ENCODE measurements at regions not wholly inside any gene's neighbourhood (a gene's known extent, or its start where the extent isn't known, plus 50 kb on each side); places are given as distances from the start of the nearest gene placed in this dataset.

- TF ChIP-seq, protein P1, sequence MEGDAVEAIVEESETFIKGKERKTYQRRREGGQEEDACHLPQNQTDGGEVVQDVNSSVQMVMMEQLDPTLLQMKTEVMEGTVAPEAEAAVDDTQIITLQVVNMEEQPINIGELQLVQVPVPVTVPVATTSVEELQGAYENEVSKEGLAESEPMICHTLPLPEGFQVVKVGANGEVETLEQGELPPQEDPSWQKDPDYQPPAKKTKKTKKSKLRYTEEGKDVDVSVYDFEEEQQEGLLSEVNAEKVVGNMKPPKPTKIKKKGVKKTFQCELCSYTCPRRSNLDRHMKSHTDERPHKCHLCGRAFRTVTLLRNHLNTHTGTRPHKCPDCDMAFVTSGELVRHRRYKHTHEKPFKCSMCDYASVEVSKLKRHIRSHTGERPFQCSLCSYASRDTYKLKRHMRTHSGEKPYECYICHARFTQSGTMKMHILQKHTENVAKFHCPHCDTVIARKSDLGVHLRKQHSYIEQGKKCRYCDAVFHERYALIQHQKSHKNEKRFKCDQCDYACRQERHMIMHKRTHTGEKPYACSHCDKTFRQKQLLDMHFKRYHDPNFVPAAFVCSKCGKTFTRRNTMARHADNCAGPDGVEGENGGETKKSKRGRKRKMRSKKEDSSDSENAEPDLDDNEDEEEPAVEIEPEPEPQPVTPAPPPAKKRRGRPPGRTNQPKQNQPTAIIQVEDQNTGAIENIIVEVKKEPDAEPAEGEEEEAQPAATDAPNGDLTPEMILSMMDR (IDR thresholded peaks at IDR 0.05; ENCODE audit: insufficient read depth, missing control alignments), result no peak
- no peak for DNase-seq (ENCODE audit: insufficient read length, low spot score)
- no peak for FAIRE-seq
Measured at GRCh38 chr5:87752362-87752761, 339.6 kb upstream of the CCNH start.

GRCh38 chr5:87751824-87752223 lies 339.1 kb upstream of the CCNH start:
- TF ChIP-seq, protein P1 (IDR thresholded peaks at IDR 0.05; ENCODE audit: insufficient read depth, missing control alignments), result no peak
- FAIRE-seq (no peak), DNase-seq (ENCODE audit: insufficient read length, low spot score) (no peak)

- TF ChIP-seq, protein P1 (IDR thresholded peaks at IDR 0.05; ENCODE audit: insufficient read depth, missing control alignments), result no peak
- no peak for FAIRE-seq
- no peak for DNase-seq (ENCODE audit: insufficient read length, low spot score)
Measured at GRCh38 chr5:87746891-87747377, 334.2 kb upstream of the CCNH start.

- FAIRE-seq (no peak), DNase-seq (ENCODE audit: insufficient read length, low spot score) (no peak)
- TF ChIP-seq, protein P1 (IDR thresholded peaks at IDR 0.05; ENCODE audit: insufficient read depth, missing control alignments), result no peak
Measured at GRCh38 chr5:87746341-87746740, 333.6 kb upstream of the CCNH start.

DNA sequence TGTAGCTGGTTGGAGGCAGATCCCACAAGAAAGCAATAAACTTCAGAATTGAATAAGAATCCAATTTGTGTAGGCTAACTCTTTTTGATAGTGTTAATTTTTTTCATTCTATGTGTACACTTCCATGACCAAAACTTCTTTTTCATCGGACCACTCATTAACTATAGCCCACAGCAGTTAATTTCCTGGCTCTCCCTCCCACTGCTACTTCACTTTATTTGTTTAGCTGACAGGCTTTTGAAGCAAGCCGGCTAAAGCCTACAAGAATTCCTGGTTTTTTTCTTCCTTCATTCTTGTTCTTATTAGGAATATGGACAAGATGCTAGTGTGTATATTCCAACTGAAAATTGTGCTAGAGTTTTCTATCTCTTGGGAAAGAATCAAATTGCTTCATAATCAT lies 329.2 kb upstream of the CCNH start:
- TF ChIP-seq, protein P1 (IDR thresholded peaks at IDR 0.05; ENCODE audit: insufficient read depth, missing control alignments), result no peak
- no peak for FAIRE-seq
- no peak for DNase-seq (ENCODE audit: insufficient read length, low spot score)

DNA sequence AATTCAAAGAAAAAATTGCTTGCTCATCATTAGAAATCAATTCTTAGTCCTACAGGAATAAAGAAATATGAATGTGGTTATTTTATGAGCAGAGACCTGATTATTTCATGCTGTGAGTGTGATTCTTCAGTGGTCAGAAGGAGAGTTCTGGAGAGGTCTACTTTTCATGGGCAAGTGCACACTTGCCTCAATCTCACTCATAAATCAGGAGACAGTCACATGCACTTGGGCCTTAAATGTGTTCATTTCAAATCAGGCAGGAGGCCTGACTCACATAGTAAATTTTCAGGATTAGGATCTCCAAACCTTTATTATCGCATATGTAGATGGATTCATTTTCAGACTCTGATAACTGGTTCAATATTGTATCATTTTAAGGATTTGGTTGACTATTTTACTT lies 323.2 kb upstream of the CCNH start:
- FAIRE-seq (no peak), DNase-seq (ENCODE audit: insufficient read length, low spot score) (no peak)
- TF ChIP-seq, protein P1 (IDR thresholded peaks at IDR 0.05; ENCODE audit: insufficient read depth, missing control alignments), result no peak

GRCh38 chr5:87733897-87734296 lies 321.2 kb upstream of the CCNH start:
- TF ChIP-seq, protein P1 (IDR thresholded peaks at IDR 0.05; ENCODE audit: insufficient read depth, missing control alignments), result no peak
- FAIRE-seq (no peak), DNase-seq (ENCODE audit: insufficient read length, low spot score) (no peak)

Measured in D721Med (cell line).